Right lobe of liver (tissue), 6 donors: ENCODE measurements at regions not wholly inside any gene's neighbourhood (a gene's known extent, or its start where the extent isn't known, plus 50 kb on each side); places are given as distances from the start of the nearest gene placed in this dataset.

Source experiments
- ATAC-seq, 4 donors: fragments of 200-7000 bp; cut with Tn5 transposase; one replicate each; pipeline ENCODE4 v1.9.1; 2020; ENCODE audit warnings: mild to moderate bottlenecking in 4 of 4, moderate library complexity in 4 of 4
- DNase-seq, 3 donors: peaks; one replicate each; pipeline ENCODE4 v3.0.0-alpha.2; 2020
- H3K27ac ChIP-seq, 3 donors: fragments of 200-600 bp; one replicate each; pipeline ENCODE4 v1.8.0; 2022
- H3K27me3 ChIP-seq, 2 donors: fragments of 200-600 bp; one replicate each; pipeline ENCODE4 v1.8.0; 2022
- H3K36me3 ChIP-seq, 4 donors: fragments of 200-600 bp; sonication (generic) in 1 of 4; one replicate each; pipeline versions ENCODE4 v1.5.1 to v1.8.0; 2017 to 2022; ENCODE audit warnings: control low read depth in 1 of 4
- H3K4me1 ChIP-seq, 4 donors: fragments of 200-600 bp; sonication (generic) in 1 of 4; one replicate each; pipeline versions ENCODE4 v1.5.1 to v1.8.0; 2017 to 2022; ENCODE audit warnings: control low read depth in 1 of 4
- H3K4me3 ChIP-seq, 3 donors: fragments of 200-600 bp; one replicate each; pipeline ENCODE4 v1.8.0; 2022
- H3K9me3 ChIP-seq, 4 donors: fragments of 200-600 bp; sonication (generic) in 1 of 4; one replicate each; pipeline versions ENCODE4 v1.5.1 to v1.8.0; 2017 to 2022; ENCODE audit warnings: control low read depth in 1 of 4
- POLR2A ChIP-seq: fragments of 450-650 bp; IDR thresholded peaks from one replicate; pipeline ENCODE4 v1.6.1; 2017; ENCODE audit warnings: antibody characterized with exemption, mild to moderate bottlenecking
- WGBS: methylation state at CpG from one replicate; pipeline ENCODE4 v1.1.6; 2018; ENCODE audit warnings: low coverage, low lambda C conversion rate; ENCODE audit not compliant: insufficient coverage; ENCODE audit errors: missing lambda C conversion rate; 5-methylcytosine and 5-hydroxymethylcytosine counted together
- intact Hi-C, 2 donors: fragments of 100-400 bp; cut with DNase I; formaldehyde crosslinking; loops; one replicate each; pipeline versions ENCODE4 v1.11.2 to v1.14.1; 2022
- TF ChIP-seq, protein P1 (sequence below), 4 donors: fragments of 200-600 bp in 3 of 4; fragments of 450-650 bp in 1 of 4; IDR thresholded peaks; one replicate each; pipeline versions ENCODE4 v1.5.1 to v1.8.0; 2016 to 2022; ENCODE audit warnings: antibody characterized with exemption in 4 of 4, mild to moderate bottlenecking in 2 of 4
- donor health status: DM: no; HTN: yes; CAD: no.
- donor health status: DM: no; HTN: no; CAD: no.
- donor health status: DM: no; HTN: no; CAD: no.
- donor health status: DM: no; HTN: yes; CAD: no.
- donor health status: DM: no; HTN: yes; CAD: no.

GRCh38 chr9:11757408-11757807 lies 935.8 kb upstream of the TYRP1 start:
- no peaks in the 10 kb centered on the region for H3K4me1 ChIP-seq
- DNase-seq: no peak
- H3K4me3 ChIP-seq: no peak overlapping the region
- intact Hi-C loops: no loop called here
- H3K27me3 ChIP-seq: no peaks in the 10 kb centered on the region
- H3K9me3 ChIP-seq: no peaks in the 10 kb centered on the region
- H3K36me3 ChIP-seq: no peaks in the 10 kb centered on the region
- no peak for TF ChIP-seq POLR2A
- TF ChIP-seq, protein P1, sequence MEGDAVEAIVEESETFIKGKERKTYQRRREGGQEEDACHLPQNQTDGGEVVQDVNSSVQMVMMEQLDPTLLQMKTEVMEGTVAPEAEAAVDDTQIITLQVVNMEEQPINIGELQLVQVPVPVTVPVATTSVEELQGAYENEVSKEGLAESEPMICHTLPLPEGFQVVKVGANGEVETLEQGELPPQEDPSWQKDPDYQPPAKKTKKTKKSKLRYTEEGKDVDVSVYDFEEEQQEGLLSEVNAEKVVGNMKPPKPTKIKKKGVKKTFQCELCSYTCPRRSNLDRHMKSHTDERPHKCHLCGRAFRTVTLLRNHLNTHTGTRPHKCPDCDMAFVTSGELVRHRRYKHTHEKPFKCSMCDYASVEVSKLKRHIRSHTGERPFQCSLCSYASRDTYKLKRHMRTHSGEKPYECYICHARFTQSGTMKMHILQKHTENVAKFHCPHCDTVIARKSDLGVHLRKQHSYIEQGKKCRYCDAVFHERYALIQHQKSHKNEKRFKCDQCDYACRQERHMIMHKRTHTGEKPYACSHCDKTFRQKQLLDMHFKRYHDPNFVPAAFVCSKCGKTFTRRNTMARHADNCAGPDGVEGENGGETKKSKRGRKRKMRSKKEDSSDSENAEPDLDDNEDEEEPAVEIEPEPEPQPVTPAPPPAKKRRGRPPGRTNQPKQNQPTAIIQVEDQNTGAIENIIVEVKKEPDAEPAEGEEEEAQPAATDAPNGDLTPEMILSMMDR (IDR thresholded peaks at IDR 0.05): no peak
- no peak for ATAC-seq
- no peak overlapping the region for H3K27ac ChIP-seq
- 42% methylated on average over 3 of the region's 3 CpGs for WGBS

- TF ChIP-seq, protein P1 (IDR thresholded peaks at IDR 0.05): no peak
- no peak for TF ChIP-seq POLR2A
- intact Hi-C loops: no loop called here
- no peaks in the 10 kb centered on the region for H3K4me1 ChIP-seq
Measured at GRCh38 chr9:11758016-11758415, 935.2 kb upstream of the TYRP1 start.

GRCh38 chr9:11779971-11780370 lies 913.2 kb upstream of the TYRP1 start:
- 28% methylated on average over 4 of the region's 4 CpGs for WGBS
- no peaks in the 10 kb centered on the region for H3K4me1 ChIP-seq
- no peaks in the 10 kb centered on the region for H3K9me3 ChIP-seq
- H3K36me3 ChIP-seq: no peaks in the 10 kb centered on the region
- DNase-seq (no peak), ATAC-seq (no peak)
- no peaks in the 10 kb centered on the region for H3K27me3 ChIP-seq
- no peak overlapping the region for H3K4me3 ChIP-seq
- no peak overlapping the region for H3K27ac ChIP-seq
- intact Hi-C loops: no loop called here
- TF ChIP-seq, protein P1 (IDR thresholded peaks at IDR 0.05): no peak
- no peak for TF ChIP-seq POLR2A

More at GRCh38 chr9:11758016-11758415, 935.2 kb upstream of the TYRP1 start:
- DNase-seq (no peak), ATAC-seq (no peak)
- H3K27ac ChIP-seq: no peak overlapping the region
- H3K4me3 ChIP-seq: no peak overlapping the region
- no peaks in the 10 kb centered on the region for H3K9me3 ChIP-seq
- WGBS: 62% methylated on average over 3 of the region's 3 CpGs
- H3K27me3 ChIP-seq: no peaks in the 10 kb centered on the region
- H3K36me3 ChIP-seq: no peaks in the 10 kb centered on the region

DNA sequence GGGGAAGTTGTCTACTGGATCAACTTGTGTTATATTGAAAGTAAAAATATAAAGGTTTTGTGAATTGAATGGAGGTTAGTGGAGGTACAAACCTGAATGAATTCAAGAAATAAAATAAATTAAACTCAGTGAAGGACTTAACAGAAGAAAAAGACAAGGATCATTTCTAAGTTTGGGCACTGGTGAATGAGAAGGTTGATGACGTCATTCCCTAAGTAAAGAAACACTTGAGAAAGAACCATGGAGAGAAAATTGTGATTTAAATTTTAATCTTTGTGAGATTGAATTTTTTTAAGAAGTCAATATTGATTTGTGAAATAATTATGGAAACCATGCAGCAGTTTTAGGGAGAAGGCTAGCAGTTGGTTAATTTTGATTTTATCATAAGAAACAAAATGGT lies 900.3 kb upstream of the TYRP1 start:
- H3K4me3 ChIP-seq: no peak overlapping the region
- no peak for TF ChIP-seq POLR2A
- TF ChIP-seq, protein P1 (IDR thresholded peaks at IDR 0.05): no peak
- ATAC-seq: no peak
- H3K4me1 ChIP-seq: no peaks in the 10 kb centered on the region
- H3K27ac ChIP-seq: no peak overlapping the region
- WGBS: 35% methylated on average over 1 of the region's 1 CpG
- no peaks in the 10 kb centered on the region for H3K9me3 ChIP-seq
- no peaks in the 10 kb centered on the region for H3K27me3 ChIP-seq
- intact Hi-C loops: loop anchor here in 1 of 2 donors (10.0 kb wide), 1 partner anchor 592 kb away; no protein-coding TSS in a partner anchor
- H3K36me3 ChIP-seq: no peaks in the 10 kb centered on the region
- DNase-seq: no peak

DNA sequence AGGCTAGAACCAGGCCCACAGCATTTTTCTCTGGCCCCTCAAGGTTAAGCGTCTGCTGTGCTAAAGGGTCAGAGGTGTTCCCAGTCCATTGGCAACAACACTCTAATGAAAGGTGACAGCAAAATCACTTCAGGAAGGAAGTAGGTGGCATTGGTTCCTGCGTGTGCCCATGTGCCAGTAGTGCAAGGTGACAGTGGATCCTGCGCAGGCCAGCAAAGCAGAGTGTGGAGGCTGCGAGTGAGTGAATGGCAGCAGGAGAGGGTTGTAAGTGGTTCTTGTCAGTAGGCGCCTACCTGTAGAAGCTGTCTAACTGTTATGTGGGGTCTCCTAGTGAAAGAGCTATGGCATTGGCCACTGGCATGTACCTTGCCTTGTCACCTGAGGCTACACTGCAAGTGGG lies 898.2 kb upstream of the TYRP1 start:
- Histone ChIP-seq H3K27ac (no peak overlapping the region), H3K36me3 (no peaks in the 10 kb centered on the region), H3K4me1 (no peaks in the 10 kb centered on the region), H3K4me3 (no peak overlapping the region), H3K27me3 (no peaks in the 10 kb centered on the region), H3K9me3 (no peaks in the 10 kb centered on the region)
- 76% methylated on average over 5 of the region's 5 CpGs for WGBS
- no peak for TF ChIP-seq POLR2A
- TF ChIP-seq, protein P1 (IDR thresholded peaks at IDR 0.05): no peak
- intact Hi-C loops: loop anchor here in 1 of 2 donors (10.0 kb wide), 1 partner anchor 590 kb away; no protein-coding TSS in a partner anchor
- ATAC-seq (no peak), DNase-seq (no peak)
